ENCODE measurements at regions not wholly inside any gene's neighbourhood (a gene's known extent, or its start where the extent isn't known, plus 50 kb on each side); places are given as distances from the start of the nearest gene placed in this dataset.

- peaks cover 4% of the 10 kb centered on the region for H3K27me3 ChIP-seq (ENCODE audit: insufficient read depth, low read length)
- Mint-ChIP-seq H3K36me3 (ENCODE audit: low read depth, unreplicated experiment) (no peaks in the 10 kb centered on the region), H3K27me3 (ENCODE audit: low read depth, unreplicated experiment) (peaks cover 13% of the 10 kb centered on the region), H3K4me3 (ENCODE audit: unreplicated experiment) (no peak overlapping the region), H3K4me1 (ENCODE audit: low read depth, unreplicated experiment) (no peaks in the 10 kb centered on the region), H3K27ac (ENCODE audit: unreplicated experiment) (no peak overlapping the region), H3K9me3 (ENCODE audit: unreplicated experiment) (peaks cover 2% of the 10 kb centered on the region)
- H4K20me1 ChIP-seq (ENCODE audit: insufficient read depth, low read length): no peaks in the 10 kb centered on the region
- peak overlapping the region; percentile 79 for H2AFZ ChIP-seq (ENCODE audit: low read depth, low read length)
- no peaks in the 10 kb centered on the region for H3K9me3 ChIP-seq (ENCODE audit: insufficient read depth, low read depth, low read length)
- no peak for DNase-seq (ENCODE audit: low read depth)
- H3K4me1 ChIP-seq (ENCODE audit: insufficient read depth, low read length): no peaks in the 10 kb centered on the region
- H3K27ac ChIP-seq (ENCODE audit: low read depth, low read length): no peak overlapping the region
- TF ChIP-seq EZH2 (IDR thresholded peaks at IDR 0.05; ENCODE audit: insufficient read depth, low read length) (no peak), CTCF (IDR thresholded peaks at IDR 0.05; ENCODE audit: insufficient read depth, low read depth, low read length) (no peak)
- no peaks in the 10 kb centered on the region for H3K79me2 ChIP-seq (ENCODE audit: insufficient read depth, low read length)
- no peak for FAIRE-seq
- H3K4me2 ChIP-seq (ENCODE audit: low read length): peak overlapping the region; percentile 86
- H3K4me3 ChIP-seq (ENCODE audit: insufficient read depth, low read depth, low read length): peak overlapping the region; percentile 46
- no peaks in the 10 kb centered on the region for H3K36me3 ChIP-seq (ENCODE audit: insufficient read depth, low read length)
- H3K9ac ChIP-seq (ENCODE audit: low read length): peak overlapping the region; percentile 59
These were observed 212.5 kb downstream of the SEMA6A start for GRCh38 chr5:116361979-116362577.

GRCh38 chr5:116361171-116361967 lies 213.3 kb downstream of the SEMA6A start:
- H3K4me3 Mint-ChIP-seq (ENCODE audit: unreplicated experiment): peak overlapping the region; percentile 73
- H3K4me3 ChIP-seq (ENCODE audit: insufficient read depth, low read depth, low read length): peak overlapping the region; percentile 46
- H3K27me3 ChIP-seq (ENCODE audit: insufficient read depth, low read length): peaks cover 4% of the 10 kb centered on the region
- peaks cover 13% of the 10 kb centered on the region for H3K27me3 Mint-ChIP-seq (ENCODE audit: low read depth, unreplicated experiment)
- H3K4me2 ChIP-seq (ENCODE audit: low read length): peak overlapping the region; percentile 86
- TF ChIP-seq EZH2 (IDR thresholded peaks at IDR 0.05; ENCODE audit: insufficient read depth, low read length) (peak; percentile 60), CTCF (IDR thresholded peaks at IDR 0.05; ENCODE audit: insufficient read depth, low read depth, low read length) (no peak)
- no peaks in the 10 kb centered on the region for H3K36me3 ChIP-seq (ENCODE audit: insufficient read depth, low read length)
- no peaks in the 10 kb centered on the region for H3K4me1 Mint-ChIP-seq (ENCODE audit: low read depth, unreplicated experiment)
- no peaks in the 10 kb centered on the region for H3K79me2 ChIP-seq (ENCODE audit: insufficient read depth, low read length)
- peak; percentile 8 for DNase-seq (ENCODE audit: low read depth)
- no peaks in the 10 kb centered on the region for H3K9me3 ChIP-seq (ENCODE audit: insufficient read depth, low read depth, low read length)
- H3K27ac ChIP-seq (ENCODE audit: low read depth, low read length): no peak overlapping the region
- H3K9me3 Mint-ChIP-seq (ENCODE audit: unreplicated experiment): peaks cover 2% of the 10 kb centered on the region
- peak overlapping the region; percentile 79 for H2AFZ ChIP-seq (ENCODE audit: low read depth, low read length)
- H3K27ac Mint-ChIP-seq (ENCODE audit: unreplicated experiment): no peak overlapping the region
- no peaks in the 10 kb centered on the region for H4K20me1 ChIP-seq (ENCODE audit: insufficient read depth, low read length)
- FAIRE-seq: no peak
- no peaks in the 10 kb centered on the region for H3K36me3 Mint-ChIP-seq (ENCODE audit: low read depth, unreplicated experiment)
- H3K9ac ChIP-seq (ENCODE audit: low read length): peak overlapping the region; percentile 59
- no peaks in the 10 kb centered on the region for H3K4me1 ChIP-seq (ENCODE audit: insufficient read depth, low read length)

Data from astrocyte (in vitro differentiated cells and primary cell).